ENCODE measurements at regions not wholly inside any gene's neighbourhood (a gene's known extent, or its start where the extent isn't known, plus 50 kb on each side); places are given as distances from the start of the nearest gene placed in this dataset.

- CTCF ChIA-PET = no interaction called here
Observed at GRCh38 chr1:147078606-147079399, 93.5 kb downstream of the PRKAB2 start.

GRCh38 chr1:147077936-147078605 is 94.2 kb downstream of the PRKAB2 start:
- Histone ChIP-seq H3K27ac (ENCODE audit: low read depth, low read length) (no peak overlapping the region), H3K27me3 (ENCODE audit: insufficient read depth, low read length) (peaks cover 16% of the 10 kb centered on the region; the same call in 1 of the 2 replicates), H3K36me3 (ENCODE audit: control insufficient read depth in 1 of 2, insufficient read depth in 2 of 2, low read length in 2 of 2) (no peaks in the 10 kb centered on the region), H3K4me2 (ENCODE audit: low read length) (no peak overlapping the region), H3K4me3 (replicated peaks in 1 of 2; ENCODE audit: low read depth in 1 of 2, low read length in 2 of 2) (no peak overlapping the region), H3K9me2 (ENCODE audit: insufficient read depth) (no peaks in the 10 kb centered on the region), H3K9me3 (ENCODE audit: control insufficient read depth in 1 of 2, insufficient read depth in 1 of 2, low read depth in 1 of 2, low read length in 2 of 2) (no peaks in the 10 kb centered on the region), H3K4me1 (ENCODE audit: control insufficient read depth in 1 of 2, insufficient read depth in 2 of 2, low read length in 2 of 2) (no peaks in the 10 kb centered on the region), H3K79me2 (ENCODE audit: insufficient read depth, low read length) (no peaks in the 10 kb centered on the region), H3K9ac (ENCODE audit: low read length) (no peak overlapping the region), H2AFZ (ENCODE audit: low read depth, low read length, poor library complexity, severe bottlenecking) (no peak overlapping the region), H4K20me1 (ENCODE audit: insufficient read depth) (no peaks in the 10 kb centered on the region)
- no TSS peak for BruUV-seq (replicated peaks)
- ATAC-seq (no peak), DNase-seq (ENCODE audit: low read depth, low spot score) (no peak)
- intact Hi-C loops (cut with micrococcal nuclease) = no loop called here
- POLR2A ChIA-PET = no interaction called here
- CTCF ChIA-PET = no interaction called here
- RAD21 ChIA-PET (ENCODE audit: low non-redundant PET in 1 of 2, low total read pairs in 2 of 2, uncharacterized antibody in 2 of 2, unreplicated experiment in 2 of 2) = no interaction called here
- TF ChIP-seq JUND (IDR thresholded peaks at IDR 0.05) (no peak), SRF (IDR thresholded peaks at IDR 0.05; ENCODE audit: low read depth) (no peak), ATF3 (IDR thresholded peaks at IDR 0.05) (no peak), ZFX (IDR thresholded peaks at IDR 0.05) (no peak), ZBTB33 (IDR thresholded peaks at IDR 0.05; ENCODE audit: extremely low read depth, insufficient replicate concordance, low read length) (no peak), POLR2A (IDR thresholded peaks at IDR 0.05; ENCODE audit: borderline replicate concordance, extremely low read depth, insufficient read depth, insufficient read length) (no peak), POLR2AphosphoS5 (IDR thresholded peaks at IDR 0.05; ENCODE audit: low read depth, low read length) (no peak), CTCF (IDR thresholded peaks at IDR 0.05 in 2 of 3, conservative IDR thresholded peaks at IDR 0.05 in 1 of 3; ENCODE audit: borderline replicate concordance in 1 of 3, insufficient read depth in 1 of 3, low read depth in 2 of 3, low read length in 2 of 3) (no peak), EZH2phosphoT487 (IDR thresholded peaks at IDR 0.05; ENCODE audit: borderline replicate concordance) (no peak), CBX3 (IDR thresholded peaks at IDR 0.05; ENCODE audit: low read depth) (no peak)

More at GRCh38 chr1:147078606-147079399, 93.5 kb downstream of the PRKAB2 start:
- Histone ChIP-seq H3K27ac (ENCODE audit: low read depth, low read length) (no peak overlapping the region), H4K20me1 (ENCODE audit: insufficient read depth) (no peaks in the 10 kb centered on the region), H3K27me3 (ENCODE audit: insufficient read depth, low read length) (peaks cover 16% of the 10 kb centered on the region; the same call in 1 of the 2 replicates), H3K36me3 (ENCODE audit: control insufficient read depth in 1 of 2, insufficient read depth in 2 of 2, low read length in 2 of 2) (no peaks in the 10 kb centered on the region), H3K9me3 (ENCODE audit: control insufficient read depth in 1 of 2, insufficient read depth in 1 of 2, low read depth in 1 of 2, low read length in 2 of 2) (no peaks in the 10 kb centered on the region), H3K79me2 (ENCODE audit: insufficient read depth, low read length) (no peaks in the 10 kb centered on the region), H3K9me2 (ENCODE audit: insufficient read depth) (no peaks in the 10 kb centered on the region), H2AFZ (ENCODE audit: low read depth, low read length, poor library complexity, severe bottlenecking) (no peak overlapping the region), H3K4me3 (replicated peaks in 1 of 2; ENCODE audit: low read depth in 1 of 2, low read length in 2 of 2) (no peak overlapping the region), H3K4me2 (ENCODE audit: low read length) (no peak overlapping the region), H3K4me1 (ENCODE audit: control insufficient read depth in 1 of 2, insufficient read depth in 2 of 2, low read length in 2 of 2) (no peaks in the 10 kb centered on the region), H3K9ac (ENCODE audit: low read length) (no peak overlapping the region)
- ATAC-seq (no peak), DNase-seq (ENCODE audit: low read depth, low spot score) (no peak)
- ChIA-PET POLR2A (no interaction called here), RAD21 (ENCODE audit: low non-redundant PET in 1 of 2, low total read pairs in 2 of 2, uncharacterized antibody in 2 of 2, unreplicated experiment in 2 of 2) (no interaction called here)
- intact Hi-C loops (cut with micrococcal nuclease) = no loop called here
- TF ChIP-seq CBX3 (IDR thresholded peaks at IDR 0.05; ENCODE audit: low read depth) = no peak
- no peak for TF ChIP-seq JUND (IDR thresholded peaks at IDR 0.05)
- TF ChIP-seq ELF1 (IDR thresholded peaks at IDR 0.05; ENCODE audit: borderline replicate concordance, low read depth) = no peak
- TF ChIP-seq ZFX (IDR thresholded peaks at IDR 0.05) = no peak
- no TSS peak for BruUV-seq (replicated peaks)
